ENCODE measurements at regions not wholly inside any gene's neighbourhood (a gene's known extent, or its start where the extent isn't known, plus 50 kb on each side); places are given as distances from the start of the nearest gene placed in this dataset.

DNA sequence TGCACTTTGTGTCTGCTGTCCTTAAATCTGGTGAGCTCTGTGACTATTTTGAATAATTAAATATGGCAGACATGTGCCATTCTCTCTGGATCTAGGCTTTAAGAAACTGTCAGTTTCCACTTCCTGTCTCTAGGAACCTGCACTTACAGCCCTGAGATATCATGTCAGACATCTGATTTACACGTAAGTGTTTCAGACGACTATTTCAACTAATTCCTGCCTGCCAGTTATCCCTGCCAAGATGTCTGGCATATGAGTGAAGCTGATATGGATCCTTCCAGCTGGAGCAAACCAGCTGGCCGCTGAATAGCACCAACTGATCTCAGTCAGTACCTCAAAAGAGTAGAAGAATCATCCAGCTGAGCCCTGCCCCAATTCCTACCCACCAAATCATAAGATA lies 362.2 kb upstream of the SMIM30 start:
- no peak overlapping the region for H3K4me3 ChIP-seq (ENCODE audit: control insufficient read depth, low read depth, low read length)
- TF ChIP-seq CTCF (IDR thresholded peaks at IDR 0.05; ENCODE audit: control insufficient read depth, insufficient read depth, low read depth, low read length, missing control alignments): no peak
- DNase-seq (ENCODE audit: low read depth): no peak

GRCh38 chr7:113464096-113464855 lies 345.9 kb upstream of the SMIM30 start:
- DNase-seq (ENCODE audit: low read depth): no peak
- no peak overlapping the region for H3K4me3 ChIP-seq (ENCODE audit: control insufficient read depth, low read depth, low read length)
- TF ChIP-seq CTCF (IDR thresholded peaks at IDR 0.05; ENCODE audit: control insufficient read depth, insufficient read depth, low read depth, low read length, missing control alignments): no peak

DNA sequence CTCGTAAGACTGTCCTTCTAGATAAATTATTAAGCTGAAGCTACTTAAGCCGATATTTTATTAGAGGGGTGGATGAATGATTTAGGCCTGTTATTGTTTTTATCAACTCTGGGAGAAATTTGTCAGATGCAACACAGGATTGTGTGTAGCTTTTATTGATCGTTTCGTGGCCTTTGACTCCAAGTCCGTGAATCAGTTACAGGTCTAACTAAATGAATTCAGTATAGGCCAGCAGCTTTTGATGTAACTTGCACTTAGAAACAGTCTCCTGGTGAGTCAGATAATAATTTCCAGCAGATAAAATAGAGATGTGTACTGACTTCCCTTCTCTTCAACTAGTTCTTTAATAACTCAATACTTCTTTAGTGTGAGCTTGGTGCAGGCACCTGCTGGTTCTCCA lies 341.7 kb upstream of the SMIM30 start:
- H3K4me3 ChIP-seq (ENCODE audit: control insufficient read depth, low read depth, low read length): no peak overlapping the region
- no peak for DNase-seq (ENCODE audit: low read depth)
- TF ChIP-seq CTCF (IDR thresholded peaks at IDR 0.05; ENCODE audit: control insufficient read depth, insufficient read depth, low read depth, low read length, missing control alignments): no peak

DNA sequence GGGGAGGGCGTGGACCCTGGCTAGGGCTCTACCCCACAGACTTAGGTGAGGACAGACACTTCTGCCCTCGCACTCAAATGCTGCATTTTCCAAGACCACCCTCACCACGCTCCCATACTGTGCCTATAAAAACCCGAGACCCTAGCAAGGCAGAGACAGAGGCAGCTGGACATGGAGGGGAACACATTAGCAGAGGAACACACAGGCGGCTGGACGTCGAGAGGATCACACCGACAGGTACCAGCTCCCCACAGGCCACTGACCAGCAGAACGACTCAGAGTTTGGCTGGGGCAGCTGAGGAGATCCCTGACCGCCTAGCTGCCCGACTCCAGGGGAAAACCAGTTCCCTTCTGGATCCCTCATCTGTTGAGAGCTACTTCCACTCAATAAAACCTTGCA lies 338.2 kb upstream of the SMIM30 start:
- no peak for DNase-seq (ENCODE audit: low read depth)
- no peak for TF ChIP-seq CTCF (IDR thresholded peaks at IDR 0.05; ENCODE audit: control insufficient read depth, insufficient read depth, low read depth, low read length, missing control alignments)

GRCh38 chr7:113454597-113455169 lies 336.3 kb upstream of the SMIM30 start:
- no peak for DNase-seq (ENCODE audit: low read depth)
- H3K4me3 ChIP-seq (ENCODE audit: control insufficient read depth, low read depth, low read length): no peak overlapping the region
- no peak for TF ChIP-seq CTCF (IDR thresholded peaks at IDR 0.05; ENCODE audit: control insufficient read depth, insufficient read depth, low read depth, low read length, missing control alignments)

More for the DNA sequence above, 338.2 kb upstream of the SMIM30 start:
- no peak overlapping the region for H3K4me3 ChIP-seq (ENCODE audit: control insufficient read depth, low read depth, low read length)

- no peak overlapping the region for H3K4me3 ChIP-seq (ENCODE audit: control insufficient read depth, low read depth, low read length)
Measured at GRCh38 chr7:113452245-113452644, 333.9 kb upstream of the SMIM30 start.

More at GRCh38 chr7:113452245-113452644, 333.9 kb upstream of the SMIM30 start:
- no peak for DNase-seq (ENCODE audit: low read depth)
- TF ChIP-seq CTCF (IDR thresholded peaks at IDR 0.05; ENCODE audit: control insufficient read depth, insufficient read depth, low read depth, low read length, missing control alignments): no peak
